Mucosa of descending colon (tissue), 3 donors: ENCODE measurements at regions not wholly inside any gene's neighbourhood (a gene's known extent, or its start where the extent isn't known, plus 50 kb on each side); places are given as distances from the start of the nearest gene placed in this dataset.

Experiments used
- ATAC-seq: fragments of 200-7000 bp; cut with Tn5 transposase; one replicate; pipeline ENCODE4 v1.9.1; 2020; ENCODE audit warnings: mild to moderate bottlenecking, moderate library complexity
- DNase-seq, 3 donors: peaks; one replicate each; pipeline ENCODE4 v3.0.0-alpha.2; 2020
- H3K36me3 ChIP-seq: fragments of 200-600 bp; one replicate; pipeline ENCODE4 v1.8.0; 2021; ENCODE audit warnings: low read depth, mild to moderate bottlenecking
- H3K4me1 ChIP-seq: fragments of 200-600 bp; one replicate; pipeline ENCODE4 v1.8.0; 2021; ENCODE audit warnings: low read depth, mild to moderate bottlenecking
- H3K4me3 ChIP-seq: fragments of 200-600 bp; one replicate; pipeline ENCODE4 v1.8.0; 2021; ENCODE audit warnings: mild to moderate bottlenecking
- H3K9me3 ChIP-seq: fragments of 200-600 bp; one replicate; pipeline ENCODE4 v1.8.0; 2021; ENCODE audit warnings: mild to moderate bottlenecking
- intact Hi-C, 2 donors: fragments of 100-400 bp; cut with DNase I in 1 of 2; cut with micrococcal nuclease in 1 of 2; formaldehyde crosslinking; loops; one replicate each; pipeline versions ENCODE4 v1.11.0 to v1.11.1; 2022; cut with DNase I, micrococcal nuclease
- TF ChIP-seq, protein P1 (sequence below): fragments of 200-600 bp; IDR thresholded peaks from one replicate; pipeline ENCODE4 v1.8.0; 2022; ENCODE audit warnings: antibody characterized with exemption, mild to moderate bottlenecking
- donor health status: DM: no; HTN: no; CAD: no; lungs with moderate emphysema.
- donor health status: DM: no; HTN: no; CAD: no.
- donor health status: DM: no; HTN: yes; CAD: no.

DNA sequence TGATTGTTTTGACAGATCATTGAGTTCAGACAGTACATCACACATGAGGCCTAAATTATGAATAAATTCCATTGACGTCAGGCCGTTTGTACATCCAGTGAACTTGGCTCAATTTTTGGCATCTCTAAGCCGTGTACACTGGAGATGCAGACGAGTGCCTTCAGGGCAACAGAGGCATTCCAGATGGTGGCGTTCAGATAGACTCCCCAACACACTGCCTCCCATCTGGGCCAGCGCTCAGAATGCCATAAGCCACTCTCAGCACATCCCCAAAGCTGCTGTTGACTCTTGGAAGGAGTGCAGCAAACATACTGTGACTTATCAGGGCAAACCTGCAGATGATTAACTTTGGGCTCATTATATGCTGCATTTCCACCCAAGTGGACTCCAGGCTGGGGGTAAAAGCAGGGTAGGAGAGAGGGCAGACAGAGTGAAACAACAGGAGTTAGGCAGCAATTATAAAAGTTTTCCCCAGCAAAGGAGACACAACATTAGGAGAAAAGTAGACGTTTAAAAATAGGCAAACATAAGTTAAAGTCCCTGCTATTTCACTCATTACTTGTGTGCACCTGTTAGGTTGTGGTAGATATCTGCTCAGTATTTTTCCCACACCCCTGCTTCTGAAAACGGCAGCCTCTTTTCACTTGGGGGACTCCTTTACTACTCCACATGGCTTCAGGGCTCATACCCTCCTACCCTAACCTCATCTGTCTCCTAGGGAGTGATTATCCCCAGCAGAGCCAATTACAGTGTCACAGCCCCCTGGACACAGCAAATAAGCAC is 60.2 kb upstream of the PDE3B start:
- Histone ChIP-seq H3K4me1 (peaks cover 21% of the 10 kb centered on the region), H3K9me3 (no peaks in the 10 kb centered on the region), H3K36me3 (no peaks in the 10 kb centered on the region), H3K4me3 (no peak overlapping the region)
- peak; percentile 85 for ATAC-seq
- peak; percentile 52 to 62 (median 55) for DNase-seq
- TF ChIP-seq, protein P1, sequence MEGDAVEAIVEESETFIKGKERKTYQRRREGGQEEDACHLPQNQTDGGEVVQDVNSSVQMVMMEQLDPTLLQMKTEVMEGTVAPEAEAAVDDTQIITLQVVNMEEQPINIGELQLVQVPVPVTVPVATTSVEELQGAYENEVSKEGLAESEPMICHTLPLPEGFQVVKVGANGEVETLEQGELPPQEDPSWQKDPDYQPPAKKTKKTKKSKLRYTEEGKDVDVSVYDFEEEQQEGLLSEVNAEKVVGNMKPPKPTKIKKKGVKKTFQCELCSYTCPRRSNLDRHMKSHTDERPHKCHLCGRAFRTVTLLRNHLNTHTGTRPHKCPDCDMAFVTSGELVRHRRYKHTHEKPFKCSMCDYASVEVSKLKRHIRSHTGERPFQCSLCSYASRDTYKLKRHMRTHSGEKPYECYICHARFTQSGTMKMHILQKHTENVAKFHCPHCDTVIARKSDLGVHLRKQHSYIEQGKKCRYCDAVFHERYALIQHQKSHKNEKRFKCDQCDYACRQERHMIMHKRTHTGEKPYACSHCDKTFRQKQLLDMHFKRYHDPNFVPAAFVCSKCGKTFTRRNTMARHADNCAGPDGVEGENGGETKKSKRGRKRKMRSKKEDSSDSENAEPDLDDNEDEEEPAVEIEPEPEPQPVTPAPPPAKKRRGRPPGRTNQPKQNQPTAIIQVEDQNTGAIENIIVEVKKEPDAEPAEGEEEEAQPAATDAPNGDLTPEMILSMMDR = no peak
- intact Hi-C loops = no loop called here

DNA sequence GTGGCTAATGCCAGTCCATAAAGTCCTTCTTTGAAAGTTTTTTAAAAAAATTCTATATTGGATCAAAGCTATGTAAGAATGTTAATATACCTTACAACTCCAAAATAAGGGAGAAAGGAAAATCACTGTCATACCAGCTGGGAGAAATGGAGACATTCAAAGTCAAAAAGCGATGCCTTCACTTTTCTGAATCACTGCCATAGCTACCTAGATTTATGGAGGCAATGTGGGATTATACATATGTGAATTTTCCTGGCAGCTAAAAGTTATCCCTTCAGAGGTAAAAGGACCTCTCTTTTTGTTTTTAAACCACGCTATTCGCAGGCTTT is 59.6 kb upstream of the PDE3B start:
- intact Hi-C loops = no loop called here
- peaks cover 18% of the 10 kb centered on the region for H3K4me1 ChIP-seq
- H3K9me3 ChIP-seq = no peaks in the 10 kb centered on the region
- ATAC-seq (no peak), DNase-seq (no peak)
- TF ChIP-seq, protein P1 = no peak
- no peaks in the 10 kb centered on the region for H3K36me3 ChIP-seq
- H3K4me3 ChIP-seq = no peak overlapping the region

DNA sequence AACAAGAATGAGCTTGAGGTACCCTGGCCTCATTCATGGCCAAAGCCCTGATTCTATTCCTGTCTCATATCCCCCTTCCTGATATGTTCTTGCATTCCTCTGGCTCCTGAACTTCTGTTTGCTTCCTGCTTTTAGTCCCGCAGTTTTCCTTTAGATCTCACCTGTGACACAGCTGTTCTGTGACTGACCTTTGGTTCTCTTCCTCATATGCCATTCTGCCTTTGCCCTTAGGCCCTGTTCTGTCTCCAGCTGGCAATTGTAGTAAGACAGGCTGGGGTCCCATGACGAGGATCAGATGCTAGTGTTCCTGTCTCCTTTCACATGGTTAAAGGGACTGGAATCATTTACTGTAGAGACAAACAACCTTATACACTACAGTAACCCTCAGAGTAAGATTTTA is 59.0 kb upstream of the PDE3B start:
- DNase-seq = peak in 2 of 3 donors; percentile 32 to 76

DNA sequence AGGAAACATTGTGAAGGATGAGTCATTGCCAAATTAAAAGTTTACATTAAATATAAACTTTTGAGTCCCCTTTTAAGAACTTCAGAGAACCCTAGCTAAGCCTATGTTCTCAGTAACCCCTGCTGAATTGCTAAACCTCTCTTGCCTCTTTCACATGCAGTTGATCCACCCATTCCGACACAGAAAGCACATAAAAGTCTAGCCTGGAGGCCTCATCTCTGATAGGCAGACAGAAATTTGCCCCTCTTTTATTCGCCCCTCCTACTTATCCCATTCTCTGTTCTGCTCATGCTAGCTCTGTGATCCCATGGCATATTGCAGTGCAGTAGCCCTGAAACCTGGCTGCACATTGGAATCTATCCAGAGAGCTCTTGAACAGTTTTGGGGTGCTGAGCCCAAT is 58.2 kb upstream of the PDE3B start:
- no peak for ATAC-seq

More for the DNA sequence above, 59.0 kb upstream of the PDE3B start:
- ATAC-seq = peak; percentile 91
- peaks cover 16% of the 10 kb centered on the region for H3K4me1 ChIP-seq
- H3K4me3 ChIP-seq = no peak overlapping the region
- no peaks in the 10 kb centered on the region for H3K9me3 ChIP-seq
- H3K36me3 ChIP-seq = no peaks in the 10 kb centered on the region
- intact Hi-C loops = no loop called here
- TF ChIP-seq, protein P1 = no peak

DNA sequence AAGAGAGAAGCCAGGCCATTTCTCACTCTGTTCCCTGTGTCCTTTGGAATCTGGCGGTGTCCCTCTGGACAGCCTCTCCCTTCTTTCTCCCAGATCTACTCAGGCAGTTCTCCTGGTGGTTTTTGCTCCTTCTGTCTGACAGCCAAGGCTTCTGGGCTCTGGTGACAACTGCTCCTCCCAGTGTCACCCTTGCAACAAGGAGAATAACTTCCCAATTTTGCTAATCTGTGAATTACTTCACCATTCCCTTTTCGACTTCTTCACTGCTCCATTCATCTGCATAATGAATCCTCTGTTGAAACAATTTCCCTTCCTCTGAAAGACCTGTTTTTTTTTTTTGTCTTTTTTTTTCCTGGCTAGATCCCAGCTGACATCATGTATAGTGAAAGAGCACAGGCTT is 56.3 kb upstream of the PDE3B start:
- Histone ChIP-seq H3K9me3 (no peaks in the 10 kb centered on the region), H3K4me3 (no peak overlapping the region), H3K36me3 (no peaks in the 10 kb centered on the region), H3K4me1 (peaks cover 16% of the 10 kb centered on the region)
- DNase-seq (no peak), ATAC-seq (no peak)
- TF ChIP-seq, protein P1 = no peak
- intact Hi-C loops = no loop called here

More for the DNA sequence above, 58.2 kb upstream of the PDE3B start:
- DNase-seq = no peak
- peaks cover 16% of the 10 kb centered on the region for H3K4me1 ChIP-seq
- H3K9me3 ChIP-seq = no peaks in the 10 kb centered on the region
- TF ChIP-seq, protein P1 = no peak
- intact Hi-C loops = no loop called here
- H3K36me3 ChIP-seq = no peaks in the 10 kb centered on the region
- no peak overlapping the region for H3K4me3 ChIP-seq
